OCI-LY7 (cell line): ENCODE measurements at regions not wholly inside any gene's neighbourhood (a gene's known extent, or its start where the extent isn't known, plus 50 kb on each side); places are given as distances from the start of the nearest gene placed in this dataset.

Source experiments
- BruUV-seq: library from RNA; stranded (reverse); fragments of 400-500 nt; replicated peaks from 2 replicates; lab custom pipeline; 2021; lab: Mats Ljungman, UMichigan
- CTCF ChIA-PET: fragments of 300-600 bp; sonication (Branson Sonifier 250); formaldehyde crosslinking; loops from one replicate; lab custom pipeline; 2022; ENCODE audit warnings: antibody characterized with exemption; ENCODE audit not compliant: unreplicated experiment; lab: Charles Lee
- POLR2A ChIA-PET: fragments of 300-600 bp; sonication (Branson Sonifier 250); formaldehyde crosslinking; loops from one replicate; lab custom pipeline; 2022; ENCODE audit warnings: antibody characterized with exemption; lab: Charles Lee
- DNase-seq: peaks from one replicate; pipeline ENCODE4 v3.0.0-alpha.2; 2015; ENCODE audit warnings: low spot score
- H2AFZ ChIP-seq: fragments of 200-600 bp; sonication (generic), shearing (Covaris generic); 2 replicates; pipeline ENCODE4 v1.6.1; 2014; ENCODE audit warnings: mild to moderate bottlenecking, antibody characterized with exemption, low read length, moderate library complexity
- H3K27ac ChIP-seq: fragments of 200-600 bp; sonication (generic); 2 replicates; pipeline ENCODE4 v1.5.1; 2014; ENCODE audit warnings: mixed run types, low read depth, mild to moderate bottlenecking, moderate library complexity, low read length, inconsistent platforms; ENCODE audit not compliant: poor library complexity, severe bottlenecking
- H3K36me3 ChIP-seq: fragments of 200-600 bp; sonication (generic); 2 replicates; pipeline ENCODE4 v1.6.1; 2014; ENCODE audit warnings: mild to moderate bottlenecking, antibody characterized with exemption, low read length, moderate library complexity, mixed read lengths; ENCODE audit not compliant: insufficient read depth
- H3K4me1 ChIP-seq: fragments of 200-600 bp; sonication (generic); 2 replicates; pipeline ENCODE4 v1.5.1; 2014; ENCODE audit warnings: mild to moderate bottlenecking, low read length; ENCODE audit not compliant: insufficient read depth, poor library complexity, severe bottlenecking
- H3K4me2 ChIP-seq: fragments of 200-600 bp; sonication (generic); 2 replicates; pipeline ENCODE4 v1.6.1; 2014; ENCODE audit warnings: mild to moderate bottlenecking, low read length
- H3K4me3 ChIP-seq: fragments of 200-600 bp; sonication (generic); 2 replicates; pipeline ENCODE4 v1.5.1; 2014; ENCODE audit warnings: mild to moderate bottlenecking, low read depth, low read length; ENCODE audit not compliant: poor library complexity, severe bottlenecking
- H3K79me2 ChIP-seq: fragments of 200-600 bp; sonication (generic); 2 replicates; pipeline ENCODE4 v1.6.1; 2016; ENCODE audit warnings: low read depth, mild to moderate bottlenecking, low read length, moderate library complexity, mixed read lengths; ENCODE audit not compliant: insufficient read depth
- H3K9me2 ChIP-seq: fragments of 200-600 bp; sonication (generic); 2 replicates; pipeline ENCODE4 v1.6.1; 2016; ENCODE audit warnings: mild to moderate bottlenecking, low read length, mixed read lengths; ENCODE audit not compliant: insufficient read depth
- H3K9me3 ChIP-seq: fragments of 200-600 bp; sonication (generic); 2 replicates; pipeline ENCODE4 v1.6.1; 2014; ENCODE audit warnings: mild to moderate bottlenecking, mixed run types, low read length, mixed read lengths
- H4K20me1 ChIP-seq: fragments of 200-600 bp; sonication (generic); 2 replicates; pipeline ENCODE4 v1.6.1; 2014; ENCODE audit warnings: mild to moderate bottlenecking, antibody characterized with exemption, low read length, moderate library complexity, mixed read lengths; ENCODE audit not compliant: insufficient read depth
- EZH2phosphoT487 ChIP-seq: fragments of 200-600 bp; sonication (generic); IDR thresholded peaks from 2 replicates; pipeline ENCODE4 v1.6.1; 2018; ENCODE audit warnings: low read depth, borderline replicate concordance, mild to moderate bottlenecking, mixed run types, antibody characterized with exemption, low read length, moderate library complexity, mixed read lengths
- intact Hi-C: fragments of 100-400 bp; cut with micrococcal nuclease; formaldehyde crosslinking; loops from one replicate; pipeline ENCODE4 v1.10.0; 2022; ENCODE audit not compliant: unreplicated experiment
- TF ChIP-seq, protein P1 (sequence below): fragments of 200-600 bp; sonication (generic); conservative IDR thresholded peaks from 2 replicates; pipeline ENCODE4 v1.5.1; 2014; ENCODE audit warnings: mild to moderate bottlenecking, antibody characterized with exemption, low read length, moderate library complexity, mixed read lengths

DNA sequence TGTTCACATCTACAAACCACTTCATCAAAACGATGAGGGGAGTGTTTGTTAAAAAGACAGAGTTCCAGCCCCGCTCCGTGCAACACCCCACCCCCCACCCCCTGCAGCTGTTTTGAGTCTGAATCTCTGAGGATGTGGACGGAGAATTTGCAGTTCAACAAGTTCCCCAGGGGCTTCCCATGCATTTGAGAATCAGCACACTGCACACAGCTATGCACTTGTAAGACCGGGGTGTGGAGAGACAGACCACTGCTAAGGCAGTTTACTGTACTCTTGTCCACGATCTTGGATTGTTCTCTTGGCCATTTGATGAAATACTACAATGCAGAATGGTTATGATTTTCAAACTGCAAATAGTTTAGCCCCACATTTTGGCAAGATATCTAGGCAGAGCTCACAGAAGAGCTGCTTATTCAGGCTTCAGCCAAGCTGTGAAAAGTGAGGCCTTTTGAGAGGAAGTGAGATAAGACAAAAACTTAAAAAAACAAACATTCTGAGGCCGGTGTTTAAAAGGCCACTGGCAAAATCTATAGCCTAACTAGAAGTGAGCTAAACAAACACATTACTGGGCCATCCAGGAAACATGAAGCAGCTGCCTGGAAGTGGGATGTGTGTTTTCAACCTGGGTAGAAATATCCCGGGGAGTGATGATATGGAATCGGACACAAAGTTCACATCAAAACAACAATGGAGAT lies 308.2 kb upstream of the ADAMTS9 start:
- ChIA-PET CTCF (no interaction called here), POLR2A (interaction anchor here (0.8 kb wide), 1 partner anchor 120 kb away, joined by 6 read pairs; no protein-coding TSS in a partner anchor)
- no peak overlapping the region for H3K4me3 ChIP-seq
- no peak overlapping the region for H3K4me2 ChIP-seq
- H2AFZ ChIP-seq = no peak overlapping the region
- no peaks in the 10 kb centered on the region for H3K9me3 ChIP-seq
- H3K27ac ChIP-seq = no peak overlapping the region
- TF ChIP-seq, protein P1, sequence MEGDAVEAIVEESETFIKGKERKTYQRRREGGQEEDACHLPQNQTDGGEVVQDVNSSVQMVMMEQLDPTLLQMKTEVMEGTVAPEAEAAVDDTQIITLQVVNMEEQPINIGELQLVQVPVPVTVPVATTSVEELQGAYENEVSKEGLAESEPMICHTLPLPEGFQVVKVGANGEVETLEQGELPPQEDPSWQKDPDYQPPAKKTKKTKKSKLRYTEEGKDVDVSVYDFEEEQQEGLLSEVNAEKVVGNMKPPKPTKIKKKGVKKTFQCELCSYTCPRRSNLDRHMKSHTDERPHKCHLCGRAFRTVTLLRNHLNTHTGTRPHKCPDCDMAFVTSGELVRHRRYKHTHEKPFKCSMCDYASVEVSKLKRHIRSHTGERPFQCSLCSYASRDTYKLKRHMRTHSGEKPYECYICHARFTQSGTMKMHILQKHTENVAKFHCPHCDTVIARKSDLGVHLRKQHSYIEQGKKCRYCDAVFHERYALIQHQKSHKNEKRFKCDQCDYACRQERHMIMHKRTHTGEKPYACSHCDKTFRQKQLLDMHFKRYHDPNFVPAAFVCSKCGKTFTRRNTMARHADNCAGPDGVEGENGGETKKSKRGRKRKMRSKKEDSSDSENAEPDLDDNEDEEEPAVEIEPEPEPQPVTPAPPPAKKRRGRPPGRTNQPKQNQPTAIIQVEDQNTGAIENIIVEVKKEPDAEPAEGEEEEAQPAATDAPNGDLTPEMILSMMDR = no peak
- H3K9me2 ChIP-seq = no peaks in the 10 kb centered on the region
- no peaks in the 10 kb centered on the region for H4K20me1 ChIP-seq
- no peaks in the 10 kb centered on the region for H3K4me1 ChIP-seq
- intact Hi-C loops = no loop called here
- no peak for DNase-seq
- no TSS peak for BruUV-seq
- no peaks in the 10 kb centered on the region for H3K79me2 ChIP-seq
- no peaks in the 10 kb centered on the region for H3K36me3 ChIP-seq

DNA sequence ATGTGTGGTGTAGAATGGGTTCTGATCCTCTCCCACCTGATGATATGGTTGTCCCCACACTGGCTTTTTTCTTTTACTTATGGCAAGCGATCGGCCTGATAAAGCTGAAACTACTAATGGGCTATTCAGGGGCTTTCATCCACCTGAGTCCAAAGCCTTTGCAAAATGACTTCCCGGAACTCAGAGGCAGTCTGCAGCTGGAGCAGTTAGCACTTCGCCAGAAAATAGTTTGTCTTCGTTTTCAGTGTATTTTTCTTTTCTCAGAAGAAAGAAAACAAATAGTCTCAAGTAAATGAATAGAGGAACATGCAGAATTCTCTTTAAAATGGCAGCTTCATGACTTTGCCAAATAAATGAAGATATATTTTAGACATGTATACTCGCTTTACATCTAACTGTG lies 306.0 kb upstream of the ADAMTS9 start:
- POLR2A ChIA-PET = interaction anchor here (0.8 kb wide), 1 partner anchor 15 kb away, joined by 4 read pairs; no protein-coding TSS in a partner anchor
- Histone ChIP-seq H3K4me1 (no peaks in the 10 kb centered on the region), H3K79me2 (no peaks in the 10 kb centered on the region), H3K36me3 (no peaks in the 10 kb centered on the region), H2AFZ (no peak overlapping the region), H3K9me2 (no peaks in the 10 kb centered on the region), H3K4me2 (no peak overlapping the region), H4K20me1 (no peaks in the 10 kb centered on the region), H3K27ac (no peak overlapping the region), H3K9me3 (no peaks in the 10 kb centered on the region), H3K4me3 (no peak overlapping the region)
- no TSS peak for BruUV-seq
- CTCF ChIA-PET = no interaction called here
- TF ChIP-seq, protein P1 = no peak
- no peak for TF ChIP-seq EZH2phosphoT487
- DNase-seq = no peak
- intact Hi-C loops = no loop called here

DNA sequence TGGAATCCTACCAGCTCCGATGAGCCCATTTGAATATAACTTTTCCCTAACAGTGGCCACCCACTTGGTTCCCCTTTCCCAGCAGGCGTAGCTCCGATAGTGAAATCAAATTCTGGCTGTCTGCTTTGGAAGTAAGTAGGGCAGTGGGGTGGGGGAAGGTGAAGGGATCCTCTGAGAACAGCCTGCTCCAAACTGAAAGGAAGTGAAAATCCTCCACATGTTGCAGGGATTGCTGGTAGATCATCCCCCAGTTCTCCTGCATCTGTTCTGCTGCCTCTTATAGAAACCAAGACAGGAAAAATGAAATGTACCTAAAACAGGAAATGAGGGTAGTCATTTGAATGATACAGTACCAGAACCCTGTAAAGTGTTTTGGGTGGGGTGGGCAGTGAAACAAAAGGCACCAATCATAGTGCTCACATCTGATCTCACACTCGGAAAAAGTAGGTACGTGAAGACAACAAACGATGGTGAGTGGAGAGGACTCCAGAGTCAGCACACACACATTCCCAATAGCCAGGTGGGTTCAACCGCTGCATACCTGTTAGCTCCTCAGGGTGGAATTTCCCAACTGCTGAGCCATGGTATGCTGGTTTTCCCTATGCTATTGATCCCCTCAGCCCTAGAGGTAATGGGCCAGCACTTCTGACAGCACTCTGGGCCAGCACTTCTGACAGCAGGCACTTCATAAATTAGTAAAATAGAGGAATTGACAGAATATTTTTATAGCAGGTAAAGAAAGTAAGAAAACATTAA lies 304.9 kb upstream of the ADAMTS9 start:
- Histone ChIP-seq H3K9me3 (no peaks in the 10 kb centered on the region), H3K36me3 (no peaks in the 10 kb centered on the region), H3K27ac (no peak overlapping the region), H3K4me2 (no peak overlapping the region), H3K4me3 (no peak overlapping the region), H4K20me1 (no peaks in the 10 kb centered on the region), H3K9me2 (no peaks in the 10 kb centered on the region), H3K4me1 (no peaks in the 10 kb centered on the region), H2AFZ (no peak overlapping the region), H3K79me2 (no peaks in the 10 kb centered on the region)
- ChIA-PET POLR2A (no interaction called here), CTCF (no interaction called here)
- no peak for DNase-seq
- no TSS peak for BruUV-seq
- intact Hi-C loops = no loop called here
- TF ChIP-seq, protein P1 = no peak
- TF ChIP-seq EZH2phosphoT487 = no peak
